BJ (cell line): ENCODE measurements at regions not wholly inside any gene's neighbourhood (a gene's known extent, or its start where the extent isn't known, plus 50 kb on each side); places are given as distances from the start of the nearest gene placed in this dataset.

Experiments
- CTCF ChIA-PET: fragments of 350-600 bp; formaldehyde crosslinking; extraction: SDS; loops from one replicate; lab custom pipeline; 2021; ENCODE audit warnings: antibody characterized with exemption, inconsistent platforms; lab: Yijun Ruan, JAX
- POLR2A ChIA-PET: fragments of 300-600 bp; sonication (Branson Sonifier 250); formaldehyde crosslinking; extraction: SDS; loops from one replicate; lab custom pipeline; 2021; ENCODE audit warnings: antibody characterized with exemption; lab: Charles Lee
- DNase-seq: peaks from one replicate; pipeline ENCODE4 v3.0.0-alpha.2; 2011; ENCODE audit warnings: low read depth
- H3K27me3 ChIP-seq: 2 replicates; pipeline ENCODE4 v1.6.0; 2011; ENCODE audit warnings: low read length; ENCODE audit not compliant: control insufficient read depth, insufficient read depth
- H3K36me3 ChIP-seq: 2 replicates; pipeline ENCODE4 v1.5.1; 2011; ENCODE audit warnings: low read length; ENCODE audit not compliant: control insufficient read depth, insufficient read depth
- H3K4me3 ChIP-seq: 2 replicates; pipeline ENCODE4 v1.5.1; 2011; ENCODE audit warnings: low read depth, mild to moderate bottlenecking, control low read depth, low read length
- CTCF ChIP-seq: IDR thresholded peaks from 2 replicates; pipeline ENCODE4 v1.5.1; 2011; ENCODE audit warnings: low read depth, mild to moderate bottlenecking, control low read depth, inconsistent platforms, low read length, moderate library complexity; ENCODE audit not compliant: insufficient read depth

DNA sequence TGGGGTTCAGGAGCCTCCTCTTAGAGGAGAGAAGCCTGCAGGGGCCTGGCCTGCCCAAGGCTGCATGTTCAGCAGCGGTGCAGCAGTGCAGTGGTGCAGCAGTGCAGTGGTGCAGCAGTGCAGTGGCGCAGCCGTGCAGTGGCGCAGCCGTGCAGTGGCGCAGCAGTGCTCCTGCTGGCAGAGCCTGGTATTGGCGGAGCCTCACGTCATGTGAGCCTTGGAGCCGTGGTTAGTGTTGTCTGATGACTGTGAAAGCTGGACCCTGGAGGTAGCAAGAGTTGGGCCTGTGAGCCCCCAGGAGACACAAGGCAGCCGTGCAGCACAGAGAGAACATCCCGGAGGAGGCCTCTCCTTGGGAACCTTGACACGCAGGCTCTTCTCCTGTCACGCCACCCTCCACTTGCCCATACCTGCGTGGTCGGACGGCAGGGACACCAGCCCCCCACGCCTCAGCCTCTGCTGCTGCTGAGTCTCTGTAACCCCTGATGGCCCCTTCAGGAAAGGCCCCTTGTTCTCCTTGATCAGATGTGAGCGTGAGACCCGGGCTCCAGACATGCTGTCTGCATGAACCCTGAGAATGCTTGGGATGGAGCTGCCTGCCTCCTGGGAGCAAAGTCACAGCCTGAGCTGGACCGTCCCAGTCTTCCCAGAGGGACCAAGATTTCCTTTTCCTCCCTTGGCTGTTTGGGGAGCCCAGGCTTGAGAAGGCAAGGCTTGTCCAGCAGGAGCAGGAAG, 193.7 kb downstream of the KIF26A start:
- CTCF ChIA-PET = no interaction called here
- DNase-seq = no peak
- H3K27me3 ChIP-seq = no peaks in the 10 kb centered on the region; the same call in 1 of the 2 replicates
- TF ChIP-seq CTCF = no peak
- POLR2A ChIA-PET = no interaction called here
- H3K36me3 ChIP-seq = no peaks in the 10 kb centered on the region
- no peak overlapping the region for H3K4me3 ChIP-seq

- no peak for TF ChIP-seq CTCF
- no peaks in the 10 kb centered on the region; the same call in 1 of the 2 replicates for H3K27me3 ChIP-seq
- no peak for DNase-seq
- POLR2A ChIA-PET = no interaction called here
- no peak overlapping the region for H3K4me3 ChIP-seq
- CTCF ChIA-PET = no interaction called here
- no peaks in the 10 kb centered on the region for H3K36me3 ChIP-seq
These were observed 194.4 kb downstream of the KIF26A start for GRCh38 chr14:104332634-104333270.

- no peak for DNase-seq
- no peaks in the 10 kb centered on the region; the same call in 1 of the 2 replicates for H3K27me3 ChIP-seq
- H3K4me3 ChIP-seq = no peak overlapping the region
- no peaks in the 10 kb centered on the region for H3K36me3 ChIP-seq
- TF ChIP-seq CTCF = no peak
- ChIA-PET CTCF (no interaction called here), POLR2A (no interaction called here)
These were observed 195.4 kb downstream of the KIF26A start for GRCh38 chr14:104333646-104334423.

DNA sequence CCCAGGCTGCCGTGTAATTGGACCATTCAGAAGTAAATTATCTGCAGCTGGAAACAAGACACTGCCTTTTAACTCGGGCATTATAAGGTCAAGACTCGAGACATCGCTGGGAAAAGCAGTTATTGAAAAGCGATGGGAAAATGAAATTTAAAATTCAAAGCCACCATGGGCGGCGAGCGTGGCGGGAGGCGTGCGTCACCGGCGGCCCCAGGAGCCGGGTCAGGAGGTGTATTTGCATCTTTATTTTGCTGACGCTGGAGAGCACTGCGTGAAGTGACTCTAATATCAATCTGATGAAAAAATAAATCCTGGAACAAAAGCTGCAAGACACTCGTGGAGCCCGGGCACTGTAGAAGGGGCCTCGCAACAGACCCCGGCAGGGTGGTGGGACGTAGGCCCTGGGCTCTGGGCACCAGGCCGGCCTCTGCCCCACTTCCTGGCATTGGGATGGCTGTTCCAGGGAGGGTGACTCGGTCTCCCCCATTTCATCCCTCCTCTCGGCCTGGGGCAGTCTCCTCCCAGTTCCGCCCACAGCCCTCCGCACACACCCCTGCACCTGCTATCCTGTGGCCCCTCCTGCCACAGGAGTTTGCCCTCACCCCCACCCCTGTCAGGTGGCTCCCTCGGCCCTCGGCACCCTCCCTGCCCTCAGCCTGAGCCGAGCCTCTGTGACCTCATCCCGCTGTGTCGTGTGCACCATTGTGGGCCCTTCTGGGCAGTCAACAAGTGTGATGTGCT, 196.2 kb downstream of the KIF26A start:
- no peak overlapping the region for H3K4me3 ChIP-seq
- no peak for TF ChIP-seq CTCF
- no peaks in the 10 kb centered on the region for H3K36me3 ChIP-seq
- no peak for DNase-seq
- ChIA-PET POLR2A (no interaction called here), CTCF (no interaction called here)
- H3K27me3 ChIP-seq = no peaks in the 10 kb centered on the region; the same call in 1 of the 2 replicates
